Stimulated activated naive CD4-positive, alpha-beta T cell (primary cell): ENCODE measurements at regions not wholly inside any gene's neighbourhood (a gene's known extent, or its start where the extent isn't known, plus 50 kb on each side); places are given as distances from the start of the nearest gene placed in this dataset.
"Not testable (repeated sequence)": the region's sequence is repeated elsewhere in the genome, so short reads cannot be mapped to it uniquely, and the experiment has no call there.

Source experiments
- DNase-seq, 6 experiments: peaks; one replicate each; lab custom pipeline; 2025; lab: John Stamatoyannopoulos, UW

GRCh38 chr21:41567901-41568510 lies 60.0 kb upstream of the TMPRSS2 start:
- no peak for DNase-seq

GRCh38 chr21:41567237-41567636 lies 59.3 kb upstream of the TMPRSS2 start:
- not testable (repeated sequence) for DNase-seq

GRCh38 chr21:41566500-41567014 lies 58.6 kb upstream of the TMPRSS2 start:
- no peak for DNase-seq

GRCh38 chr21:41565550-41565949 lies 57.6 kb upstream of the TMPRSS2 start:
- no peak for DNase-seq

- no peak for DNase-seq
Observed at GRCh38 chr21:41564871-41565274, 56.9 kb upstream of the TMPRSS2 start.

GRCh38 chr21:41562101-41563000 lies 54.4 kb upstream of the TMPRSS2 start:
- DNase-seq = no peak

- DNase-seq = no peak
Observed at GRCh38 chr21:41561701-41562100, 53.7 kb upstream of the TMPRSS2 start.

GRCh38 chr21:41560661-41561158 lies 52.8 kb upstream of the TMPRSS2 start:
- DNase-seq = no peak

- no peak for DNase-seq
Observed at GRCh38 chr21:41559658-41560631, 52.0 kb upstream of the TMPRSS2 start.

GRCh38 chr21:41558842-41559241 lies 50.9 kb upstream of the TMPRSS2 start:
- no peak for DNase-seq

- no peak for DNase-seq
Observed at GRCh38 chr21:41557884-41558283, 49.9 kb upstream of the TMPRSS2 start.
